ENCODE measurements at regions not wholly inside any gene's neighbourhood (a gene's known extent, or its start where the extent isn't known, plus 50 kb on each side); places are given as distances from the start of the nearest gene placed in this dataset.

DNA sequence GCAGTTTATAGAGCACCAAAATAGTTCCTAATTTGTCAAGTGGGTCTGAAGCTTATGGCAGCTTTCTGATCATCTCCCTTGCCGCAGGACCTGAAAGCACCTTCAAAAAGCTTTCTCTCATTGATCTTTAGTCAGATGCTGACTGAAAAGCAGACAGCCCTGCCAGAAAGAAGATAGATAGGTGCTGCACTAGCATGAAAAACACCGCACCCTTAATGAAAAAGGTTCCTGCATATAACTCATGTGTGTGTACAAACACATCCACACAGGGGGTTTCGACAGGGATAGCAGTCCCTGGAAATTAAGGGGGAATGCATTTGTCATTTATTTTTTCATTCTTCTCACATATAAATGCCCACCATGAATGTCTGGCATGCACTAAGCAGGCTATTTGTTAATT lies 361.7 kb upstream of the SNX7 start:
- no peak for TF ChIP-seq ZBTB7A (IDR thresholded peaks at IDR 0.05; ENCODE audit: low read depth)
- TF ChIP-seq, protein P1, sequence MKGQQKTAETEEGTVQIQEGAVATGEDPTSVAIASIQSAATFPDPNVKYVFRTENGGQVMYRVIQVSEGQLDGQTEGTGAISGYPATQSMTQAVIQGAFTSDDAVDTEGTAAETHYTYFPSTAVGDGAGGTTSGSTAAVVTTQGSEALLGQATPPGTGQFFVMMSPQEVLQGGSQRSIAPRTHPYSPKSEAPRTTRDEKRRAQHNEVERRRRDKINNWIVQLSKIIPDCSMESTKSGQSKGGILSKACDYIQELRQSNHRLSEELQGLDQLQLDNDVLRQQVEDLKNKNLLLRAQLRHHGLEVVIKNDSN (IDR thresholded peaks at IDR 0.05), result no peak
- TF ChIP-seq, protein P2, sequence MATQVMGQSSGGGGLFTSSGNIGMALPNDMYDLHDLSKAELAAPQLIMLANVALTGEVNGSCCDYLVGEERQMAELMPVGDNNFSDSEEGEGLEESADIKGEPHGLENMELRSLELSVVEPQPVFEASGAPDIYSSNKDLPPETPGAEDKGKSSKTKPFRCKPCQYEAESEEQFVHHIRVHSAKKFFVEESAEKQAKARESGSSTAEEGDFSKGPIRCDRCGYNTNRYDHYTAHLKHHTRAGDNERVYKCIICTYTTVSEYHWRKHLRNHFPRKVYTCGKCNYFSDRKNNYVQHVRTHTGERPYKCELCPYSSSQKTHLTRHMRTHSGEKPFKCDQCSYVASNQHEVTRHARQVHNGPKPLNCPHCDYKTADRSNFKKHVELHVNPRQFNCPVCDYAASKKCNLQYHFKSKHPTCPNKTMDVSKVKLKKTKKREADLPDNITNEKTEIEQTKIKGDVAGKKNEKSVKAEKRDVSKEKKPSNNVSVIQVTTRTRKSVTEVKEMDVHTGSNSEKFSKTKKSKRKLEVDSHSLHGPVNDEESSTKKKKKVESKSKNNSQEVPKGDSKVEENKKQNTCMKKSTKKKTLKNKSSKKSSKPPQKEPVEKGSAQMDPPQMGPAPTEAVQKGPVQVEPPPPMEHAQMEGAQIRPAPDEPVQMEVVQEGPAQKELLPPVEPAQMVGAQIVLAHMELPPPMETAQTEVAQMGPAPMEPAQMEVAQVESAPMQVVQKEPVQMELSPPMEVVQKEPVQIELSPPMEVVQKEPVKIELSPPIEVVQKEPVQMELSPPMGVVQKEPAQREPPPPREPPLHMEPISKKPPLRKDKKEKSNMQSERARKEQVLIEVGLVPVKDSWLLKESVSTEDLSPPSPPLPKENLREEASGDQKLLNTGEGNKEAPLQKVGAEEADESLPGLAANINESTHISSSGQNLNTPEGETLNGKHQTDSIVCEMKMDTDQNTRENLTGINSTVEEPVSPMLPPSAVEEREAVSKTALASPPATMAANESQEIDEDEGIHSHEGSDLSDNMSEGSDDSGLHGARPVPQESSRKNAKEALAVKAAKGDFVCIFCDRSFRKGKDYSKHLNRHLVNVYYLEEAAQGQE (IDR thresholded peaks at IDR 0.05; ENCODE audit: low read depth), result no peak
- no peak for TF ChIP-seq RAD21 (IDR thresholded peaks at IDR 0.05; ENCODE audit: low read depth)
- TF ChIP-seq NFIC (IDR thresholded peaks at IDR 0.05), result no peak
- TF ChIP-seq FOXM1 (IDR thresholded peaks at IDR 0.05; ENCODE audit: borderline replicate concordance, low read depth), result no peak
- no peak for TF ChIP-seq TEAD4 (IDR thresholded peaks at IDR 0.05)
- TF ChIP-seq TAF1 (IDR thresholded peaks at IDR 0.05; ENCODE audit: low read depth), result no peak
- no peak for TF ChIP-seq TCF12 (IDR thresholded peaks at IDR 0.05; ENCODE audit: low read depth)

DNA sequence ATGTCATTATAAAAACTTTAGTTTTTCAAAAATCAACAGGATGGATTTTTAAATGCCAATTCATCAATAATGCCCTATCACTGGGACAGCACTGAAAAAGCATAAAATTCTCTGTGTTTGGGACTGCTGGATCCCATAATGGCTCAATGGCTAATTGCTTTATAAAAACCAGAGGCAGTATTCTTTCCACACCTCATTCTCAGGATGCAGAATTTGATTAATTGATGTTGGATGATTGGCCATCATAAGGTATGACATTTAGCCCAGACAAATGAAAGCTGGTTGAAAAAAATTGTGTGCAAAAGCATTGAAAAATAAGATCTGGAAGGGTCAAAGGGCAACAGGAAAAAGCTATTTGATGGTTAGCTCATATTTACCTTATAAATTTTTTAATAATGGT lies 362.2 kb upstream of the SNX7 start:
- TF ChIP-seq RAD21 (IDR thresholded peaks at IDR 0.05; ENCODE audit: low read depth) (no peak), FOXM1 (IDR thresholded peaks at IDR 0.05; ENCODE audit: borderline replicate concordance, low read depth) (no peak), TCF12 (IDR thresholded peaks at IDR 0.05; ENCODE audit: low read depth) (no peak), CEBPB (IDR thresholded peaks at IDR 0.05) (no peak), ZBTB7A (IDR thresholded peaks at IDR 0.05; ENCODE audit: low read depth) (no peak), EGR1 (IDR thresholded peaks at IDR 0.05) (no peak), NFIC (IDR thresholded peaks at IDR 0.05) (no peak), EP300 (IDR thresholded peaks at IDR 0.05; ENCODE audit: borderline replicate concordance) (no peak), TAF1 (IDR thresholded peaks at IDR 0.05; ENCODE audit: low read depth) (no peak), YY1 (IDR thresholded peaks at IDR 0.05; ENCODE audit: low read depth) (no peak), TEAD4 (IDR thresholded peaks at IDR 0.05) (no peak)
- TF ChIP-seq, protein P3, sequence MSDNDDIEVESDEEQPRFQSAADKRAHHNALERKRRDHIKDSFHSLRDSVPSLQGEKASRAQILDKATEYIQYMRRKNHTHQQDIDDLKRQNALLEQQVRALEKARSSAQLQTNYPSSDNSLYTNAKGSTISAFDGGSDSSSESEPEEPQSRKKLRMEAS (IDR thresholded peaks at IDR 0.05), result no peak
- TF ChIP-seq, protein P2 (IDR thresholded peaks at IDR 0.05; ENCODE audit: low read depth), result no peak
- TF ChIP-seq, protein P1 (IDR thresholded peaks at IDR 0.05), result no peak

DNA sequence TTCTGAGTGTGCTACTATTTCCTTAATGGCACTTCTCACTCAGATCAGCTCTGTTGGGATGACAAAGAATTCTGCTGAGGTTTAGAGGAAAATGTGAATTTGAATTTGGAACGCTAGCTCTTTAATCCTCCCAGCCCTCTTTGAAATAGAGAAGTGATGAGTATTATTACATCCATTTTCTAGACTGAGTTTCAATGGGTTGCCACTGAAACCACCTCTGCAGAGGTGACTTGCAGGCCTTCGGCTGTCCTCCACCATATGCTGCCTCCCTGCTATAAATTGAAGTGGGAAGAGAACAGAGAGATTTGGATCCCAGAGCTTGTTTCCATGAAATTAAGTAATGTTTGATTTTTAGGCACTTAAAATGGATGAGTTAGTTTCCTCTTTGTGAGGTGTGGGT lies 363.2 kb upstream of the SNX7 start:
- TF ChIP-seq EP300 (IDR thresholded peaks at IDR 0.05; ENCODE audit: borderline replicate concordance) (no peak), RAD21 (IDR thresholded peaks at IDR 0.05; ENCODE audit: low read depth) (no peak), NFIC (IDR thresholded peaks at IDR 0.05) (no peak), YY1 (IDR thresholded peaks at IDR 0.05; ENCODE audit: low read depth) (no peak), FOXM1 (IDR thresholded peaks at IDR 0.05; ENCODE audit: borderline replicate concordance, low read depth) (no peak), TAF1 (IDR thresholded peaks at IDR 0.05; ENCODE audit: low read depth) (no peak), CREB1 (IDR thresholded peaks at IDR 0.05; ENCODE audit: low read depth) (no peak), ZBTB7A (IDR thresholded peaks at IDR 0.05; ENCODE audit: low read depth) (no peak)
- TF ChIP-seq, protein P2 (IDR thresholded peaks at IDR 0.05; ENCODE audit: low read depth), result no peak
- TF ChIP-seq, protein P3 (IDR thresholded peaks at IDR 0.05), result no peak

DNA sequence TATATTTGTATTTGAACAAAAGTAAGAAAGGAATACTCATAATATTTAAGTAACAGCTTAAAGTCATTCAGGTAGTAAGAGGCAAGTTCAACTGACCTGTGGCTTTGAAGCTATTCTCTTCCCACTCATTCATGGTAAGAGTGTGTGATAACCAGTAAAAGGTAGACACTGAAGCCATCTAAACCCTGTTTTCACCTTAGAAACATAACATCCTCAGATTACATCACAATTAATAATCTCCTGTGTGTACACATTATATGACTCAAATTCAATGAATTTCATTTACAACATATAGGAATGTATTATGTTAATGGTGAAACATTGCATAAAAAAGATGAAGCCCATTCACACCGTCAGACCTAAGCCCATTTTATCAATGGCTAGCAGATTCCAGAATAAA lies 364.8 kb upstream of the SNX7 start:
- TF ChIP-seq TAF1 (IDR thresholded peaks at IDR 0.05; ENCODE audit: low read depth) (no peak), CEBPB (IDR thresholded peaks at IDR 0.05) (no peak)

DNA sequence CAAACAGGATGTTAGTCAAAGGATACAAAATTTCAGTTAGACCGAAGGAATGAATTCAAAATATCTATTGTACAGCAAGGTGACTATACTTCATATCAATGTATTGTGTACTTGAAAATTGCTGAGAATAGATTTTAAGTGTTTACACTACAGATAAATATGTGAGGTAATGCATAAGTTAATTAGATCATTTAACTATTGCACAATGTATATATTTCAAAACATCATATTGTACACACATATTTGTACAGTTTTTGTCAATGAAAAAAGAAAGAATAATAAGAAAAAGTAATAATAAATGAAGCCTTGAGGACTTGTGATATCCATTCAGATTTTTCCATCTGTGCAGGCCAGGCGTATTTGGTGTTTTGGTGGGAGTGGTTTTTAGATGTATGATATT lies 367.4 kb upstream of the SNX7 start:
- TF ChIP-seq, protein P3 (IDR thresholded peaks at IDR 0.05), result no peak
- TF ChIP-seq CEBPB (IDR thresholded peaks at IDR 0.05) (no peak), EGR1 (IDR thresholded peaks at IDR 0.05) (no peak), EP300 (IDR thresholded peaks at IDR 0.05; ENCODE audit: borderline replicate concordance) (no peak), ZBTB7A (IDR thresholded peaks at IDR 0.05; ENCODE audit: low read depth) (no peak), NFIC (IDR thresholded peaks at IDR 0.05) (no peak), RAD21 (IDR thresholded peaks at IDR 0.05; ENCODE audit: low read depth) (no peak), TCF12 (IDR thresholded peaks at IDR 0.05; ENCODE audit: low read depth) (no peak), FOXM1 (IDR thresholded peaks at IDR 0.05; ENCODE audit: borderline replicate concordance, low read depth) (no peak)

All from Ishikawa (cell line).